DOHH2 (cell line): ENCODE measurements at regions not wholly inside any gene's neighbourhood (a gene's known extent, or its start where the extent isn't known, plus 50 kb on each side); places are given as distances from the start of the nearest gene placed in this dataset.

Experiments
- EZH2phosphoT487 ChIP-seq: fragments of 200-600 bp; sonication (generic); IDR thresholded peaks from 2 replicates; pipeline ENCODE4 v1.6.1; 2017; ENCODE audit warnings: borderline replicate concordance, mild to moderate bottlenecking, antibody characterized with exemption, low read length, moderate library complexity, mixed read lengths
- TF ChIP-seq, protein P1 (sequence below): fragments of 200-600 bp; sonication (generic); IDR thresholded peaks from one replicate; pipeline ENCODE4 v1.5.1; 2014; ENCODE audit warnings: antibody characterized with exemption, mild to moderate bottlenecking, low read depth, low read length; ENCODE audit not compliant: poor library complexity, severe bottlenecking

DNA sequence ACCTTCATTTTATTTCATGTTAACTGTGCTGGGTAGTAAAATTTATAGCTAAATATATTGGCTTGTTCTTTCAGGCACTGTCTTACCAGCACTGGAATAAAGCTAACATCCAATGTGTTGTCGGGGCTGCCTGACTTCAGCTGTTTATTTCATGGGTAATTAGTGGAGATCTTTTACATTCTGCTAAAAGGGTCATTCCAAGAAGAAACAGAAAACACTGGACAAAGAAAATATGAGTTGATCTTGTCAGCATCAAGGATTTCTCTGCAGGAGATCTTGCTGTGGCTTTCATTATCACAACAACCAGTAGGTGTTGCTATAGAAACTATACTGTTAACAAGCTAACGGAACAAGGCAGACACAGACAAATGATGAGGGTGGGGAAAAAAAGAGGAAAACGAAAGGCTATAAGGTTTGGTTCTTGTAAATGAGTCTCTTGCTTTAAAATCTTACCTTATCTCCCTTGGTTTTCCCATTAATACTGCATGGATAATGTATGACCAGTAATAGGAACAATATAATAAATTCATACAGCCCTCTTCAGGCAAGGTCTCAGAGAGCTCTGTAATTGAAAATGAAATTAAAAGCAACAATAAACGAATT, 206.8 kb downstream of the SIM1 start:
- TF ChIP-seq, protein P1, sequence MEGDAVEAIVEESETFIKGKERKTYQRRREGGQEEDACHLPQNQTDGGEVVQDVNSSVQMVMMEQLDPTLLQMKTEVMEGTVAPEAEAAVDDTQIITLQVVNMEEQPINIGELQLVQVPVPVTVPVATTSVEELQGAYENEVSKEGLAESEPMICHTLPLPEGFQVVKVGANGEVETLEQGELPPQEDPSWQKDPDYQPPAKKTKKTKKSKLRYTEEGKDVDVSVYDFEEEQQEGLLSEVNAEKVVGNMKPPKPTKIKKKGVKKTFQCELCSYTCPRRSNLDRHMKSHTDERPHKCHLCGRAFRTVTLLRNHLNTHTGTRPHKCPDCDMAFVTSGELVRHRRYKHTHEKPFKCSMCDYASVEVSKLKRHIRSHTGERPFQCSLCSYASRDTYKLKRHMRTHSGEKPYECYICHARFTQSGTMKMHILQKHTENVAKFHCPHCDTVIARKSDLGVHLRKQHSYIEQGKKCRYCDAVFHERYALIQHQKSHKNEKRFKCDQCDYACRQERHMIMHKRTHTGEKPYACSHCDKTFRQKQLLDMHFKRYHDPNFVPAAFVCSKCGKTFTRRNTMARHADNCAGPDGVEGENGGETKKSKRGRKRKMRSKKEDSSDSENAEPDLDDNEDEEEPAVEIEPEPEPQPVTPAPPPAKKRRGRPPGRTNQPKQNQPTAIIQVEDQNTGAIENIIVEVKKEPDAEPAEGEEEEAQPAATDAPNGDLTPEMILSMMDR, result peak; percentile 20
- TF ChIP-seq EZH2phosphoT487, result no peak
